Fibroblast of lung (primary cell): ENCODE measurements at regions not wholly inside any gene's neighbourhood (a gene's known extent, or its start where the extent isn't known, plus 50 kb on each side); places are given as distances from the start of the nearest gene placed in this dataset.

ENCODE experiments used
- DNase-seq, 2 donors: peaks; one replicate each; pipeline versions ENCODE4 v3.0.0 to v3.0.0-alpha.2; 2010; ENCODE audit warnings: low read depth in 2 of 2
- H2AFZ ChIP-seq: 2 replicates; pipeline ENCODE4 v1.5.1; 2012; ENCODE audit warnings: low read length, control low read depth, inconsistent platforms
- H3K27ac ChIP-seq: 2 replicates; pipeline ENCODE4 v1.5.1; 2011; ENCODE audit warnings: low read length, control low read depth; ENCODE audit not compliant: insufficient read depth
- H3K27me3 ChIP-seq: 2 replicates; pipeline ENCODE4 v1.5.1; 2011; ENCODE audit warnings: mild to moderate bottlenecking, low read length; ENCODE audit not compliant: control insufficient read depth, insufficient read depth
- H3K36me3 ChIP-seq: 2 replicates; pipeline ENCODE4 v1.5.1; 2011; ENCODE audit warnings: low read length; ENCODE audit not compliant: control insufficient read depth, insufficient read depth
- H3K4me1 ChIP-seq: 2 replicates; pipeline ENCODE4 v1.5.1; 2011; ENCODE audit warnings: low read length; ENCODE audit not compliant: control insufficient read depth, insufficient read depth; ENCODE audit errors: extremely low read depth
- H3K4me2 ChIP-seq: 2 replicates; pipeline ENCODE4 v1.5.1; 2011; ENCODE audit warnings: low read length, control low read depth; ENCODE audit not compliant: insufficient read depth; ENCODE audit errors: extremely low read depth
- H3K4me3 ChIP-seq, 4 experiments: fragments of 200-600 bp in 1 of 4; sonication (generic) in 1 of 4; replicated peaks in 1 of 4; 2 replicates each; pipeline ENCODE4 v1.5.1; 2011 to 2016; ENCODE audit warnings: low read length in 4 of 4, low read depth in 3 of 4, mild to moderate bottlenecking in 3 of 4, control low read depth in 2 of 4, inconsistent platforms in 1 of 4, mixed read lengths in 1 of 4; ENCODE audit not compliant: insufficient read depth in 1 of 4; ENCODE audit errors: control extremely low read depth in 1 of 4
- H3K79me2 ChIP-seq: 2 replicates; pipeline ENCODE4 v1.5.1; 2012; ENCODE audit warnings: mild to moderate bottlenecking, low read length, inconsistent platforms; ENCODE audit not compliant: control insufficient read depth, insufficient read depth
- H3K9ac ChIP-seq: 2 replicates; pipeline ENCODE4 v1.5.1; 2011; ENCODE audit warnings: mild to moderate bottlenecking, low read length, control low read depth; ENCODE audit not compliant: insufficient read depth
- H3K9me3 ChIP-seq: 2 replicates; pipeline ENCODE4 v1.5.1; 2012; ENCODE audit warnings: low read depth, low read length; ENCODE audit not compliant: control insufficient read depth, insufficient read depth
- H4K20me1 ChIP-seq: 2 replicates; pipeline ENCODE4 v1.5.1; 2011; ENCODE audit warnings: low read length; ENCODE audit not compliant: control insufficient read depth, insufficient read depth; ENCODE audit errors: extremely low read depth
- CTCF ChIP-seq, 2 donors: IDR thresholded peaks in 1 of 2; conservative IDR thresholded peaks in 1 of 2; 1 replicate in 1 of 2; 2 replicates in 1 of 2; pipeline ENCODE4 v1.5.1; 2011 to 2012; ENCODE audit warnings: low read length in 2 of 2, control low read depth in 1 of 2, inconsistent platforms in 1 of 2, low read depth in 1 of 2, mild to moderate bottlenecking in 1 of 2
- EZH2 ChIP-seq: IDR thresholded peaks from 2 replicates; pipeline ENCODE4 v1.5.1; 2012; ENCODE audit warnings: low read length, control low read depth, mild to moderate bottlenecking; ENCODE audit errors: missing control alignments

GRCh38 chr12:98137278-98137677 is 378.1 kb upstream of the TMPO start:
- H4K20me1 ChIP-seq, result no peaks in the 10 kb centered on the region
- DNase-seq, result no peak
- no peak overlapping the region for H3K9ac ChIP-seq
- H3K79me2 ChIP-seq, result no peaks in the 10 kb centered on the region
- no peak overlapping the region for H2AFZ ChIP-seq
- TF ChIP-seq EZH2, result no peak
- TF ChIP-seq CTCF (conservative IDR thresholded peaks at IDR 0.05 in 1 of 2, IDR thresholded peaks at IDR 0.05 in 1 of 2; ENCODE audit: low read depth in 1 of 2, low read length in 2 of 2), result no peak
- H3K9me3 ChIP-seq, result no peaks in the 10 kb centered on the region
- no peaks in the 10 kb centered on the region for H3K27me3 ChIP-seq
- H3K4me1 ChIP-seq, result no peaks in the 10 kb centered on the region
- no peaks in the 10 kb centered on the region for H3K36me3 ChIP-seq
- H3K4me3 ChIP-seq, result no peak overlapping the region
- H3K4me2 ChIP-seq, result no peak overlapping the region
- H3K27ac ChIP-seq, result no peak overlapping the region

GRCh38 chr12:98144953-98145352 is 370.4 kb upstream of the TMPO start:
- H2AFZ ChIP-seq, result no peak overlapping the region
- H3K4me3 ChIP-seq, result no peak overlapping the region
- TF ChIP-seq CTCF (conservative IDR thresholded peaks at IDR 0.05 in 1 of 2, IDR thresholded peaks at IDR 0.05 in 1 of 2; ENCODE audit: low read depth in 1 of 2, low read length in 2 of 2), result no peak
- no peak overlapping the region for H3K27ac ChIP-seq
- no peaks in the 10 kb centered on the region for H3K27me3 ChIP-seq
- H4K20me1 ChIP-seq, result no peaks in the 10 kb centered on the region
- no peaks in the 10 kb centered on the region for H3K4me1 ChIP-seq
- H3K36me3 ChIP-seq, result no peaks in the 10 kb centered on the region
- no peak for DNase-seq
- no peaks in the 10 kb centered on the region for H3K79me2 ChIP-seq
- no peak overlapping the region for H3K4me2 ChIP-seq
- H3K9me3 ChIP-seq, result no peaks in the 10 kb centered on the region
- no peak overlapping the region for H3K9ac ChIP-seq

- H3K4me1 ChIP-seq, result no peaks in the 10 kb centered on the region
- DNase-seq, result no peak
- H3K4me3 ChIP-seq, result no peak overlapping the region
- H4K20me1 ChIP-seq, result no peaks in the 10 kb centered on the region
- H3K27me3 ChIP-seq, result no peaks in the 10 kb centered on the region
- TF ChIP-seq CTCF (conservative IDR thresholded peaks at IDR 0.05 in 1 of 2, IDR thresholded peaks at IDR 0.05 in 1 of 2; ENCODE audit: low read depth in 1 of 2, low read length in 2 of 2) (no peak), EZH2 (no peak)
- no peaks in the 10 kb centered on the region for H3K9me3 ChIP-seq
- H3K9ac ChIP-seq, result no peak overlapping the region
- no peak overlapping the region for H3K4me2 ChIP-seq
- H3K36me3 ChIP-seq, result no peaks in the 10 kb centered on the region
- no peak overlapping the region for H3K27ac ChIP-seq
- no peaks in the 10 kb centered on the region for H3K79me2 ChIP-seq
- no peak overlapping the region for H2AFZ ChIP-seq
Observed at GRCh38 chr12:98146043-98146442, 369.3 kb upstream of the TMPO start.
